CD4-positive, alpha-beta T cell treated with Interleukin-2 at 100 ng/mL for 4 hours (primary cell): ENCODE measurements at regions not wholly inside any gene's neighbourhood (a gene's known extent, or its start where the extent isn't known, plus 50 kb on each side); places are given as distances from the start of the nearest gene placed in this dataset.

Experiments used
- DNase-seq: peaks from one replicate; pipeline ENCODE4 v3.0.0-alpha.2; 2020; ENCODE audit warnings: low spot score

DNA sequence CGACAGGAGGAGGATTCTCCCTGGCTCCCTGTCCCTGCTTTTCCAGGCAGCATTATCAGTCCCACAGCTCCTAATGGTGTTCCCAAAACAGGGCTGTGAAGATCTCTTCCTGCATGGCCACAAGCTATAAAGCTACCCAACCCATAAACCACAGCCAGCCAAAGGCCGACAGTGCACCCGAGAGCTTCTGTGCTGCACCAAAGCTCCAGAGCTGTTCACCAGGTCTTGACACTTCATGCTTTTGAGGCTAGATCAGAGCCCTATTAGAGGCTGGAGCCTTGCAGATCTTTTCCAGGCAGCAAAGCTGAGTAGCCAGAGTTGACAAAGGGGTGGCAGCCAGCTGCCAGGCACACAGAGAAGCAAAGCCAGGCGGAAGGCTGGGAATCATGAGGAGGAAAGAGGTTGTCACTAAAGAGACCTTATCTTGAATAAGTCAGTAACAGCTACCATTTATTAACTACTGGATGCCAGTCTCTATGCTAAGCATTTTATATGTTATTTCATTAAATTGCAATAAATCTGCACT, 180.4 kb downstream of the KATNAL1 start:
- no peak for DNase-seq

DNA sequence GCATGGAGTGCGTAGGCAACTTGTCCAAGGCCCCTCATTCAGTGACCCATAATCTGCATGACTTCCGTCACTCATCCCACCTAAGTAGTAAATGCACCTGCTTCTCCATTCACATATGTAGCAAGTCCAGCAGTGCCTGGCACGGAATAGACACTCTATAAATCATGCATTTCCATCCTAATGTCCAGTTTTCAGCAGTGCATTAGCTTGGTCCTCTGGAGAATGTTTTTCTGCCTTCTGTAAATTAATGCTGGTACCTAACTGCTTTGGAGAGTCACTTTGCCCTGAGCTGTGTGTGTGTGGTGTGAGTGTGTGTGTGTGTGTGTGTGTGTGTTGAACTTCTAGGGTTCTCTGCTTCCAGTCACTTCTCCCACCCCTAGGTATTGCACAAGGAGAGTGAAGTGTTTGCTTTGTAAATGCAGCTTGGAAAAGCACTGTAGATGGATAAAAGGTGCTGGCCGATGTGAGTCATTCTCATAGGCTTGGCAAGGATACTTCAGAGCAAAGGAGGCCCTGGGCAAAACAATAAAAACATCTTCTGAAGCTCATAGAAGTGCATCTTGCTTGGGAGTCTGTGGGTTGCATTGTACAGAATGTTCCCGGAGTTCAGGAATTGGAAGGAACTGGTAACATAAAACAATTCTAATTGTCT, 181.8 kb downstream of the KATNAL1 start:
- no peak for DNase-seq

GRCh38 chr13:30124131-30124768, 183.1 kb downstream of the KATNAL1 start:
- no peak for DNase-seq

DNA sequence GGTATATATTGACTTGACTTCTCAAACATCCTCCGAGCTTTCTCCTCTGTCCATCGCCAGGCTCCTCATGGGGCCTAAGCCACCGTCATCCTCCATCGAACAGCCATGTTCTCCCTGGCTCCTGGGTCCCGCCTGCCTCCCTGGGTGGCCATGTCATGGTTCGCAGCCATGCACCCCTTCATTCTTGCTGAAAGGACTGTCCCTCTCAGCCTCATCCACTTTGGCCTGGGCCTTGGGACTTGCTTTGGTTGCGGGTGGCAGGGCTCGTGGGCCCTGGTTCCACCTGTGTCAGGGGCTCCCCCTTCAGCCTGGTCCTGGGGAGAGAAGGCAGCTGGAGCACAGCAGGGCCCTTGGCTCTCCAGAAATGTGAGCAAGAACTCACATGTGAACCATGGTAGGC, 183.8 kb downstream of the KATNAL1 start:
- DNase-seq = no peak

DNA sequence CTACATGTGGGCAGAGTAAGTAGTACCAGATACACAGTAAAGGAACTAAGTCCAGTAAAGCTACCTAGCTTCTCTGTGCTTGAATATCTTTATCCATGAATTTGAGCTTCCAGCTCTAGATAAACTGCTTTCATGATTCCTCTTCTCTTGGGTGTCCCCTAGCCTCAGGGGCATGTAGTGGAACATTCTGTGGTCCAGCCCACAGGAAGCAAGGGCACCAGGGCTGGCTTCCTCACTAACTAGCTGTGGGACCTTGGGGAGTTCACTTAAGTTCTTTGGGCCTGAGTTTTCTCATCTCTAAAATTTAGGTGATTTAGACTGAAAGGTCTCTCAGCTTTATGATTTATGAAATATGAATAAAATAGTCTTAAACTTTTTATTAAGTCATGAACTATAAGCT, 185.7 kb downstream of the KATNAL1 start:
- no peak for DNase-seq

- no peak for DNase-seq
These were observed 186.1 kb downstream of the KATNAL1 start for GRCh38 chr13:30121244-30121643.

GRCh38 chr13:30120133-30120822, 187.1 kb downstream of the KATNAL1 start:
- DNase-seq = no peak

DNA sequence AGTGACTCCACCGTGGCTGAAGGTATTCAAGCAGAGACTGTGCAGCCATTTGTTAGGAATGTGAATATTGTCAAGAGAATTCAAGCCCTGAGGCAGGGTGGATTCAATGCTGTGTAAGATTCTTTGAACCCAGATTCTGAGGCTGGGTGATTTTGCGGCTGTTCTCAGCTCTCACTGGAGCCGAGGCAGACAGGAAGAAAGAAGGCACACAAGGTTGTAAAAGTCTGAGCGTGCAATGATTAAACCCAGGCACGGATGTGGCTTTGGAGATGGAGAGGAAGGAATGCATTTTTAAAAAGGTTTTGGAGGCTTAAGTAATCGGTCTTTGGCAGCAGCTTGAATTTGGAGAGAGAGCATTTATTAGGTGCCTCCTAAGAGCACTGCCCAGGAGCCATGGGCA, 187.9 kb downstream of the KATNAL1 start:
- peak; percentile 27 for DNase-seq

- DNase-seq = no peak
These were observed 191.0 kb downstream of the KATNAL1 start for GRCh38 chr13:30116379-30116778.

- DNase-seq = no peak
These were observed 192.1 kb downstream of the KATNAL1 start for GRCh38 chr13:30115257-30115600.

DNA sequence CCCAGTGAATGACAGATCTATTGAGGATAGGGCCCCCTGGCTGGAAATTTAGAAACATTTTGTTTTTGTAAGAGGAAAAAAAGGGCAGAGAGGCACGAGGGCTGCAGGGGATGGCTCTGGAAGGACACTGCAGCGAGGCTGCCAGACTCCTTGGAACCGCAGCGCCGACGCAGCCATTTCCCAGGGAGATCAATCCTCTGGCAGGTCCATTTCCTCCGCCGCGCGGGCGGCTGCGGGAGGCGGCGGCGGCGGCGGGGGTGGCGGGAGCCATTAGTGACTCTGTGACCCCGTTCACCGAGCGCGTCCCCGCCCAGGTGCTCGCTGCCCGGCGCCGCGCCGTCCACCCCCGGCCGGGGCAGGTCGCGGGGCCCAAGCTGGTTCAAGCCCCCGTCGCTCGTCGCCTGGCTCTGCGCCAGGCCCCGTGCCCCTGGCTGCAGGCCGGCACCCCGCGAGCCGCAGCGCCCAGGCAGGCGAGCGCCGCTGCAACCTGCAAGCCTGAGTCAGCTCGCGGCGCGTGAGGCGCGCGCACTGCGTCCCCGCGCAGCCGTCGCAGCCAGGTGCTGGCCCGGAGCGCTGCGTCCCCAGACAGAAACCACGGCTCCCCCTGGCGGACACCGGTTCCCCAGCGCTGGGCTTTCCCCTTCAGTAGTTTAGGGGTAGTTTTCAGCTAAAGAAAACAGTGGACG, 192.6 kb downstream of the KATNAL1 start:
- DNase-seq = peak; percentile 93

GRCh38 chr13:30113983-30114570, 193.3 kb downstream of the KATNAL1 start:
- no peak for DNase-seq

GRCh38 chr13:30113551-30113950, 193.8 kb downstream of the KATNAL1 start:
- DNase-seq = no peak

GRCh38 chr13:30112602-30113435, 194.5 kb downstream of the KATNAL1 start:
- DNase-seq = peak; percentile 84

- DNase-seq = no peak
These were observed 195.5 kb downstream of the KATNAL1 start for GRCh38 chr13:30111810-30112209.

- DNase-seq = no peak
These were observed 196.9 kb downstream of the KATNAL1 start for GRCh38 chr13:30110301-30111070.

DNA sequence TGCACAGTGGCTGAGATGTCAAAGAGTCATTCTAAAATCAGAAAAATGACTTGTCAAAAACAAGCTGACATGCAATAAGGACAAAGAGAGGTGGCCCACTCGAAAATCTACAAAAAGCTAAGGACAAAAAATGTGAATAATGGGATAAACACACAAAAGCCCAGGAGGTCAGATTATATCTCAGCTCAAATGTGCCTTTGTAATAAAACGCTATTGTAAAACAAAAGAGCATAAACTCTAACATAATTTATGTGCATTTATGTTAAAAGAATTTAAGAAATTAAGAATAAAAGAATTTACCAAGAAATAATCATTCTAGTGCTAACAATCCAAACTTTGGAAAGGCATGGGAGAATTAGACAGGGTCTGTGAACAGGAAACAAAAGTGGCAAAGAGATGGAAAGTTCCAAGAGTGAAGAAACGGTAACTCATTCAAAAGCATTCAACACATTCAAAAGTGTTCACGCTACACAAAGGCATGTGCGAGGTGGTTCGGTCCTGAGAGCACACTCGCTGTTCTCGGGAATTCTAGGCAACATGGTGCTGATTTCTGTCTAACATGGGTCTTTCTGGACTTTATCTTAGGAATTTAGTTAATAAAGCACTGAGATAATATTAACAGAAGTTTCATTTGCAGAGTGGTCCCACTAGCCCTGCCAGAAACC, 197.7 kb downstream of the KATNAL1 start:
- no peak for DNase-seq

DNA sequence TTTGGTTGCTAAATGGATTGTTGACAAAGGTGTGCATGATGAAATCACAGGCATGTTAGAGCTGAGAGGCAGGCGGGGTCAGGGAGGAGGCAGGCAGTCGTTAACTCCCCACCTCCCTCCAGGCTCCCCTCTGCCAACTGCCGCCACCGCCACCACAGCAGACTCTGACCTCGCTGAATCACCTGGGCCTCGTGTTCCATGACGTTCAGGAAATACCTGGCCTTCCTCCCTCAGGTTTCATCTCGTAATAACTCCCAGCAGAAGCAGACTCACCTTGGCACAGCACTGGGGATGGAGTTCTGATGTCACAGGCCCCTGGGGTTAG, 198.5 kb downstream of the KATNAL1 start:
- no peak for DNase-seq

- DNase-seq = no peak
These were observed 199.0 kb downstream of the KATNAL1 start for GRCh38 chr13:30108216-30108912.
